Mesenchymal stem cell (in vitro differentiated cells and primary cell): ENCODE measurements at regions not wholly inside any gene's neighbourhood (a gene's known extent, or its start where the extent isn't known, plus 50 kb on each side); places are given as distances from the start of the nearest gene placed in this dataset.

Experiments
- DNase-seq: peaks from one replicate; pipeline ENCODE4 v3.0.0-alpha.2; 2013
- H2AFZ ChIP-seq: one replicate; pipeline ENCODE4 v1.6.1; 2013; ENCODE audit warnings: low read depth, mild to moderate bottlenecking, control low read depth, inconsistent platforms, low read length, moderate library complexity
- H2AK5ac ChIP-seq: 2 replicates; pipeline ENCODE4 v1.6.1; 2013; ENCODE audit warnings: low read length, moderate library complexity, mild to moderate bottlenecking, inconsistent platforms; ENCODE audit not compliant: severe bottlenecking
- H2BK120ac ChIP-seq: one replicate; pipeline ENCODE4 v1.6.1; 2013; ENCODE audit warnings: low read depth, mild to moderate bottlenecking, inconsistent platforms, low read length, moderate library complexity
- H2BK12ac ChIP-seq, 2 experiments: one replicate each; pipeline ENCODE4 v1.6.1; 2013; ENCODE audit warnings: inconsistent platforms in 2 of 2, low read length in 2 of 2, mild to moderate bottlenecking in 2 of 2, moderate library complexity in 2 of 2, control low read depth in 1 of 2
- H2BK15ac ChIP-seq: one replicate; pipeline ENCODE4 v1.6.1; 2013; ENCODE audit warnings: mild to moderate bottlenecking, low read depth, inconsistent platforms; ENCODE audit not compliant: poor library complexity, severe bottlenecking
- H2BK5ac ChIP-seq: 2 replicates; pipeline ENCODE4 v1.6.1; 2013; ENCODE audit warnings: low read depth, mild to moderate bottlenecking, low read length, control low read depth, inconsistent platforms; ENCODE audit not compliant: poor library complexity, severe bottlenecking
- H3K14ac ChIP-seq, 2 experiments: one replicate each; pipeline ENCODE4 v1.6.1; 2013; ENCODE audit warnings: inconsistent platforms in 2 of 2, low read length in 2 of 2, control low read depth in 1 of 2, mild to moderate bottlenecking in 1 of 2, moderate library complexity in 1 of 2
- H3K18ac ChIP-seq, 2 experiments: one replicate each; pipeline ENCODE4 v1.6.1; 2013; ENCODE audit warnings: inconsistent platforms in 2 of 2, low read length in 2 of 2, control low read depth in 1 of 2, low read depth in 1 of 2, mild to moderate bottlenecking in 1 of 2
- H3K23ac ChIP-seq, 2 experiments: one replicate each; pipeline ENCODE4 v1.6.1; 2013; ENCODE audit warnings: inconsistent platforms in 2 of 2, low read length in 2 of 2, mild to moderate bottlenecking in 2 of 2, moderate library complexity in 2 of 2, control low read depth in 1 of 2
- H3K27ac ChIP-seq: 2 replicates; pipeline ENCODE4 v1.5.1; 2013; ENCODE audit warnings: mild to moderate bottlenecking, moderate library complexity, low read length, control low read depth, inconsistent platforms; ENCODE audit not compliant: poor library complexity, severe bottlenecking
- H3K27me3 ChIP-seq, 2 experiments: 2 replicates each; pipeline versions ENCODE4 v1.6.1 to v1.7.0; 2013; ENCODE audit warnings: low read length in 2 of 2, mild to moderate bottlenecking in 2 of 2, moderate library complexity in 2 of 2, control low read depth in 1 of 2, inconsistent platforms in 1 of 2; ENCODE audit not compliant: control insufficient read depth in 1 of 2, insufficient read depth in 1 of 2
- H3K36me3 ChIP-seq, 2 experiments: 2 replicates each; pipeline versions ENCODE4 v1.6.1 to v1.7.0; 2013; ENCODE audit warnings: low read length in 2 of 2, control low read depth in 1 of 2, inconsistent platforms in 1 of 2, low read depth in 1 of 2, mild to moderate bottlenecking in 1 of 2; ENCODE audit not compliant: insufficient read depth in 2 of 2, control insufficient read depth in 1 of 2
- H3K4ac ChIP-seq, 2 experiments: one replicate each; pipeline ENCODE4 v1.6.1; 2013; ENCODE audit warnings: inconsistent platforms in 2 of 2, low read length in 2 of 2, mild to moderate bottlenecking in 2 of 2, moderate library complexity in 2 of 2, control low read depth in 1 of 2, low read depth in 1 of 2
- H3K4me1 ChIP-seq: 2 replicates; pipeline ENCODE4 v1.6.1; 2013; ENCODE audit warnings: low read depth, low read length, control low read depth; ENCODE audit not compliant: control insufficient read depth, insufficient read depth
- H3K4me2 ChIP-seq: 2 replicates; pipeline ENCODE4 v1.6.1; 2013; ENCODE audit warnings: low read length, mild to moderate bottlenecking, inconsistent platforms; ENCODE audit not compliant: poor library complexity, severe bottlenecking
- H3K4me3 ChIP-seq, 2 experiments: 2 replicates each; pipeline versions ENCODE4 v1.5.1 to v1.7.0; 2013; ENCODE audit warnings: low read length in 2 of 2, mild to moderate bottlenecking in 2 of 2, control low read depth in 1 of 2, low read depth in 1 of 2; ENCODE audit not compliant: insufficient read depth in 1 of 2
- H3K79me1 ChIP-seq: replicated peaks from 2 replicates; pipeline ENCODE4 v1.6.1; 2013; ENCODE audit warnings: mild to moderate bottlenecking, control low read depth, low read length, inconsistent platforms; ENCODE audit not compliant: poor library complexity, severe bottlenecking
- H3K9ac ChIP-seq: 2 replicates; pipeline ENCODE4 v1.7.0; 2013; ENCODE audit warnings: mild to moderate bottlenecking, low read length, moderate library complexity
- H3K9me3 ChIP-seq: 2 replicates; pipeline ENCODE4 v1.7.0; 2013; ENCODE audit warnings: mild to moderate bottlenecking, low read length; ENCODE audit not compliant: control insufficient read depth
- H4K8ac ChIP-seq: one replicate; pipeline ENCODE4 v1.6.1; 2013; ENCODE audit warnings: inconsistent platforms, mild to moderate bottlenecking, low read length, moderate library complexity
- H4K91ac ChIP-seq: one replicate; pipeline ENCODE4 v1.6.1; 2013; ENCODE audit warnings: mild to moderate bottlenecking, low read length, inconsistent platforms
- WGBS: methylation state at CpG from one replicate; pipeline ENCODE4 v1.1.7; 2013; ENCODE audit warnings: mixed read lengths; 5-methylcytosine and 5-hydroxymethylcytosine counted together

GRCh38 chr1:37404711-37405110 lies 69.7 kb upstream of the ZC3H12A start:
- no peak overlapping the region for H3K4me2 ChIP-seq
- H3K79me1 ChIP-seq = no peaks in the 10 kb centered on the region
- no peak overlapping the region for H2BK12ac ChIP-seq
- no peaks in the 10 kb centered on the region for H3K4me1 ChIP-seq
- H4K91ac ChIP-seq = no peak overlapping the region
- H3K36me3 ChIP-seq = no peaks in the 10 kb centered on the region
- no peak overlapping the region for H3K4ac ChIP-seq
- no peak overlapping the region for H3K23ac ChIP-seq
- no peak for DNase-seq
- no peak overlapping the region for H4K8ac ChIP-seq
- no peak overlapping the region for H3K14ac ChIP-seq
- H3K4me3 ChIP-seq = no peak overlapping the region
- H3K9ac ChIP-seq = no peak overlapping the region
- peaks cover 0 to 36% of the 10 kb centered on the region in 2 experiments for H3K27me3 ChIP-seq
- H2AFZ ChIP-seq = no peak overlapping the region
- H3K18ac ChIP-seq = no peak overlapping the region
- no peak overlapping the region for H2BK5ac ChIP-seq
- no peaks in the 10 kb centered on the region for H3K9me3 ChIP-seq
- H3K27ac ChIP-seq = no peak overlapping the region
- H2BK120ac ChIP-seq = no peak overlapping the region
- H2AK5ac ChIP-seq = no peak overlapping the region
- H2BK15ac ChIP-seq = no peak overlapping the region
- 66% methylated on average over 4 of the region's 4 CpGs for WGBS

GRCh38 chr1:37410105-37410504 lies 64.3 kb upstream of the ZC3H12A start:
- Histone ChIP-seq H3K18ac (no peak overlapping the region), H3K4ac (no peak overlapping the region), H3K79me1 (no peaks in the 10 kb centered on the region), H2AK5ac (no peak overlapping the region), H3K4me2 (no peak overlapping the region), H3K14ac (no peak overlapping the region), H3K9me3 (no peaks in the 10 kb centered on the region), H3K4me1 (peaks cover 1% of the 10 kb centered on the region), H3K27ac (no peak overlapping the region), H3K4me3 (no peak overlapping the region), H2BK15ac (no peak overlapping the region), H2BK120ac (no peak overlapping the region), H2AFZ (no peak overlapping the region), H2BK5ac (no peak overlapping the region), H3K27me3 (peaks cover 0 to 4% of the 10 kb centered on the region in 2 experiments), H3K23ac (no peak overlapping the region), H4K91ac (no peak overlapping the region), H4K8ac (no peak overlapping the region), H3K9ac (no peak overlapping the region), H3K36me3 (no peaks in the 10 kb centered on the region), H2BK12ac (no peak overlapping the region)
- WGBS = 24% methylated on average over 7 of the region's 7 CpGs
- DNase-seq = no peak

- Histone ChIP-seq H3K79me1 (no peaks in the 10 kb centered on the region), H2BK15ac (no peak overlapping the region), H3K9ac (no peak overlapping the region), H3K18ac (no peak overlapping the region), H3K4me1 (peaks cover 1% of the 10 kb centered on the region), H3K36me3 (no peaks in the 10 kb centered on the region), H3K4me3 (no peak overlapping the region), H3K4ac (no peak overlapping the region), H3K9me3 (peaks cover 4% of the 10 kb centered on the region), H4K8ac (no peak overlapping the region), H2BK120ac (no peak overlapping the region), H2BK5ac (no peak overlapping the region), H2BK12ac (no peak overlapping the region), H3K27ac (no peak overlapping the region), H3K14ac (no peak overlapping the region), H4K91ac (no peak overlapping the region), H3K4me2 (no peak overlapping the region), H2AFZ (no peak overlapping the region), H3K27me3 (peaks cover 0 to 5% of the 10 kb centered on the region in 2 experiments), H2AK5ac (no peak overlapping the region), H3K23ac (no peak overlapping the region)
- WGBS = 17% methylated on average over 7 of the region's 7 CpGs
- DNase-seq = peak; percentile 8
Observed at GRCh38 chr1:37410815-37411214, 63.6 kb upstream of the ZC3H12A start.

- Histone ChIP-seq H3K9ac (no peak overlapping the region), H2BK120ac (no peak overlapping the region), H2AFZ (no peak overlapping the region), H2BK15ac (no peak overlapping the region), H3K23ac (no peak overlapping the region), H3K4me2 (no peak overlapping the region), H3K14ac (peak overlapping the region in 1 of 2 experiments; percentile 31), H2BK12ac (no peak overlapping the region), H3K79me1 (no peaks in the 10 kb centered on the region), H3K4me1 (peaks cover 1% of the 10 kb centered on the region), H3K18ac (no peak overlapping the region), H3K27ac (no peak overlapping the region), H3K4ac (no peak overlapping the region), H3K9me3 (peaks cover 4% of the 10 kb centered on the region), H2BK5ac (no peak overlapping the region), H3K4me3 (no peak overlapping the region), H4K8ac (no peak overlapping the region), H2AK5ac (no peak overlapping the region), H4K91ac (no peak overlapping the region), H3K27me3 (peaks cover 0 to 11% of the 10 kb centered on the region in 2 experiments), H3K36me3 (no peaks in the 10 kb centered on the region)
- WGBS = 81% methylated on average over 13 of the region's 13 CpGs
- DNase-seq = no peak
Observed at GRCh38 chr1:37415611-37416244, 58.7 kb upstream of the ZC3H12A start.
